Endothelial cell of umbilical vein (primary cell): ENCODE measurements at regions not wholly inside any gene's neighbourhood (a gene's known extent, or its start where the extent isn't known, plus 50 kb on each side); places are given as distances from the start of the nearest gene placed in this dataset.

Experiments used
- BruUV-seq: library from RNA; stranded (reverse); fragments of 400-500 nt; replicated peaks from 2 replicates; lab custom pipeline; 2021; lab: Mats Ljungman, UMichigan
- CTCF ChIA-PET: fragments of 300-600, 350-600 bp; sonication (Branson Sonifier 250); formaldehyde crosslinking; loops from one replicate; lab custom pipeline; 2021; ENCODE audit warnings: antibody characterized with exemption, inconsistent platforms; lab: Charles Lee
- POLR2A ChIA-PET: fragments of 300-600, 350-600 bp; sonication (Branson Sonifier 250); formaldehyde crosslinking; loops from one replicate; lab custom pipeline; 2021; ENCODE audit warnings: antibody characterized with exemption, inconsistent platforms; lab: Charles Lee
- DNase-seq: peaks from one replicate; pipeline ENCODE4 v3.0.0-alpha.2; 2011; ENCODE audit warnings: low read depth, low spot score
- FAIRE-seq: peaks from 2 replicates; lab custom pipeline; 2011; peaks lifted over from hg19 to GRCh38; lab: Jason Lieb, UNC
- H2AFZ ChIP-seq: 2 replicates; pipeline ENCODE4 v1.6.0; 2012; ENCODE audit warnings: low read depth, low read length, control low read depth, inconsistent platforms
- H3K27ac ChIP-seq: 2 replicates; pipeline ENCODE4 v1.5.1; 2011; ENCODE audit warnings: low read depth, mild to moderate bottlenecking, control low read depth, low read length, moderate library complexity; ENCODE audit not compliant: insufficient read depth
- H3K27me3 ChIP-seq, 2 experiments: 2 replicates each; pipeline versions ENCODE4 v1.6.0 to v1.6.1; 2011; ENCODE audit warnings: low read length in 2 of 2, mixed read lengths in 1 of 2; ENCODE audit not compliant: control insufficient read depth in 2 of 2, insufficient read depth in 2 of 2
- H3K36me3 ChIP-seq, 2 experiments: 2 replicates in 1 of 2; 3 replicates in 1 of 2; pipeline ENCODE4 v1.5.1; 2011; ENCODE audit warnings: low read length in 2 of 2, mild to moderate bottlenecking in 1 of 2, moderate library complexity in 1 of 2; ENCODE audit not compliant: control insufficient read depth in 2 of 2, insufficient read depth in 2 of 2; ENCODE audit errors: extremely low read depth in 1 of 2
- H3K4me1 ChIP-seq: 3 replicates; pipeline ENCODE4 v1.5.1; 2011; ENCODE audit warnings: mild to moderate bottlenecking, low read length; ENCODE audit not compliant: control insufficient read depth, insufficient read depth; ENCODE audit errors: extremely low read depth
- H3K4me2 ChIP-seq: 2 replicates; pipeline ENCODE4 v1.6.1; 2011; ENCODE audit warnings: low read length, control low read depth, mixed read lengths; ENCODE audit not compliant: insufficient read depth
- H3K4me3 ChIP-seq, 3 experiments: fragments of 200-600 bp in 1 of 3; sonication (generic), shearing (Covaris generic) in 1 of 3; replicated peaks in 1 of 3; 2 replicates each; pipeline ENCODE4 v1.5.1; 2011 to 2016; ENCODE audit warnings: control low read depth in 3 of 3, low read length in 3 of 3, mild to moderate bottlenecking in 2 of 3, inconsistent platforms in 1 of 3, low read depth in 1 of 3, moderate library complexity in 1 of 3; ENCODE audit not compliant: insufficient read depth in 1 of 3
- H3K79me2 ChIP-seq: 2 replicates; pipeline ENCODE4 v1.6.0; 2012; ENCODE audit warnings: low read length, inconsistent platforms; ENCODE audit not compliant: control insufficient read depth, insufficient read depth
- H3K9ac ChIP-seq: replicated peaks from 2 replicates; pipeline ENCODE3; 2011; ENCODE audit warnings: low read length, control low read depth; ENCODE audit not compliant: insufficient read depth; ENCODE audit errors: extremely low read depth
- H3K9me1 ChIP-seq: replicated peaks from 3 replicates; pipeline ENCODE4 v1.6.0; 2011; ENCODE audit warnings: mild to moderate bottlenecking, low read length; ENCODE audit not compliant: control insufficient read depth, insufficient read depth; ENCODE audit errors: extremely low read depth
- H3K9me3 ChIP-seq: replicated peaks from 2 replicates; pipeline ENCODE4 v1.5.1; 2012; ENCODE audit warnings: low read length, inconsistent platforms; ENCODE audit not compliant: control insufficient read depth, insufficient read depth
- H4K20me1 ChIP-seq: replicated peaks from 2 replicates; pipeline ENCODE3; 2011; ENCODE audit warnings: mild to moderate bottlenecking, low read length; ENCODE audit not compliant: control insufficient read depth, insufficient read depth; ENCODE audit errors: extremely low read depth
- EZH2 ChIP-seq: IDR thresholded peaks from 2 replicates; pipeline ENCODE4 v1.6.1; 2012; ENCODE audit warnings: borderline replicate concordance, low read depth, mild to moderate bottlenecking, moderate library complexity, low read length, inconsistent platforms; ENCODE audit not compliant: severe bottlenecking
- FOS ChIP-seq: IDR thresholded peaks from 2 replicates; pipeline ENCODE4 v1.6.1; 2011; ENCODE audit warnings: mild to moderate bottlenecking, low read length, moderate library complexity, borderline replicate concordance; ENCODE audit not compliant: insufficient read depth
- GATA2 ChIP-seq: IDR thresholded peaks from 2 replicates; pipeline ENCODE4 v1.7.0; 2011; ENCODE audit warnings: low read depth, mild to moderate bottlenecking, moderate library complexity, mixed read lengths, low read length; ENCODE audit not compliant: insufficient read length, insufficient read depth
- JUN ChIP-seq: IDR thresholded peaks from 2 replicates; pipeline ENCODE4 v1.6.1; 2011; ENCODE audit warnings: borderline replicate concordance, low read depth; ENCODE audit not compliant: insufficient read length, insufficient read depth
- MYC ChIP-seq: IDR thresholded peaks from one replicate; pipeline ENCODE4 v1.6.1; 2011; ENCODE audit warnings: mild to moderate bottlenecking, low read depth, low read length
- POLR2A ChIP-seq: IDR thresholded peaks from 2 replicates; pipeline ENCODE4 v1.6.1; 2012; ENCODE audit warnings: low read depth, mild to moderate bottlenecking, control low read depth, low read length
- POLR2AphosphoS5 ChIP-seq: IDR thresholded peaks from 2 replicates; pipeline ENCODE4 v1.6.1; 2012; ENCODE audit warnings: low read depth, mild to moderate bottlenecking, control low read depth, low read length, moderate library complexity; ENCODE audit not compliant: insufficient read depth
- dilution Hi-C: fragments of 300-500 bp; cut with MboI; formaldehyde crosslinking; loops from one replicate; pipeline ENCODE4 v1.15.0; 2019; ENCODE audit warnings: low sequenced_read_pairs; ENCODE audit not compliant: extremely low pct_ligation_motif_present
- intact Hi-C: fragments of 100-400 bp; cut with micrococcal nuclease; formaldehyde crosslinking; loops from one replicate; pipeline ENCODE4 v1.10.0; 2022
- TF ChIP-seq, protein P1 (sequence below): IDR thresholded peaks from 2 replicates; pipeline ENCODE4 v1.6.1; 2011; ENCODE audit not compliant: insufficient read depth, insufficient read length
- TF ChIP-seq, protein P2 (sequence below), 2 donors: IDR thresholded peaks; 1 replicate in 1 of 2; 2 replicates in 1 of 2; pipeline ENCODE4 v1.5.1; 2011; ENCODE audit warnings: low read length in 2 of 2, mild to moderate bottlenecking in 2 of 2, moderate library complexity in 2 of 2, control low read depth in 1 of 2, inconsistent platforms in 1 of 2, low read depth in 1 of 2; ENCODE audit not compliant: insufficient read depth in 1 of 2; ENCODE audit errors: extremely low read depth in 1 of 2

GRCh38 chr1:80915491-80915890 lies 885.2 kb upstream of the ADGRL2 start:
- no peaks in the 10 kb centered on the region for H3K79me2 ChIP-seq
- dilution Hi-C loops, result no loop called here
- intact Hi-C loops, result no loop called here
- H2AFZ ChIP-seq, result no peak overlapping the region
- no TSS peak for BruUV-seq
- H3K27me3 ChIP-seq, result no peaks in the 10 kb centered on the region
- CTCF ChIA-PET, result no interaction called here
- DNase-seq, result no peak
- no peaks in the 10 kb centered on the region for H3K4me1 ChIP-seq
- H3K36me3 ChIP-seq, result no peaks in the 10 kb centered on the region
- H3K9ac ChIP-seq, result no peak overlapping the region
- H3K9me3 ChIP-seq, result no peaks in the 10 kb centered on the region
- POLR2A ChIA-PET, result no interaction called here
- TF ChIP-seq POLR2AphosphoS5, result no peak
- no peak for TF ChIP-seq GATA2
- H3K9me1 ChIP-seq, result no peaks in the 10 kb centered on the region
- no peak overlapping the region for H3K4me3 ChIP-seq
- H3K4me2 ChIP-seq, result no peak overlapping the region
- FAIRE-seq, result no peak
- H4K20me1 ChIP-seq, result no peaks in the 10 kb centered on the region
- no peak overlapping the region for H3K27ac ChIP-seq

DNA sequence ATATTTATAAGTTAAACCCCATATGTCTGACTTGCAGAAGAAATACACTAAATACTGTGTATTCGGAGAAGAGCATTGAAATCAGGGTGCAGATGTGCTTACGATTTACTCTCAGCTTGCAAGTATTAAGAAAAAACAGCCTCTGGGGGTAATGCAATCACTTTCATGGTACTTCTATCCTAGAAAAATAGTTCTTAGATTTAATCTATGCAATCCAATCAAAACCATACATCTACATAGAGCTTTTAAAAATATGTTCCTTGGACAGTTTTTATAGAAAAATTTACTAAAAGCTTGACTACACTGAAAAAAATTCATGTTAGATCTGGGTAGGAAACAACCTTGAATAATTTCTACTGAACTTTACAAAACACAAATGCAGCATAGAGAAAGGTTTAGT lies 890.3 kb upstream of the ADGRL2 start:
- Histone ChIP-seq H3K9me3 (no peaks in the 10 kb centered on the region), H3K4me1 (no peaks in the 10 kb centered on the region), H3K4me2 (no peak overlapping the region), H3K36me3 (no peaks in the 10 kb centered on the region), H3K4me3 (no peak overlapping the region), H3K9ac (no peak overlapping the region), H4K20me1 (no peaks in the 10 kb centered on the region), H3K27ac (no peak overlapping the region), H2AFZ (no peak overlapping the region), H3K79me2 (no peaks in the 10 kb centered on the region), H3K27me3 (no peaks in the 10 kb centered on the region), H3K9me1 (no peaks in the 10 kb centered on the region)
- TF ChIP-seq POLR2A (no peak), MYC (no peak), EZH2 (no peak), JUN (no peak), POLR2AphosphoS5 (no peak), GATA2 (no peak), FOS (no peak)
- TF ChIP-seq, protein P1, sequence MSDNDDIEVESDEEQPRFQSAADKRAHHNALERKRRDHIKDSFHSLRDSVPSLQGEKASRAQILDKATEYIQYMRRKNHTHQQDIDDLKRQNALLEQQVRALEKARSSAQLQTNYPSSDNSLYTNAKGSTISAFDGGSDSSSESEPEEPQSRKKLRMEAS, result no peak
- TF ChIP-seq, protein P2, sequence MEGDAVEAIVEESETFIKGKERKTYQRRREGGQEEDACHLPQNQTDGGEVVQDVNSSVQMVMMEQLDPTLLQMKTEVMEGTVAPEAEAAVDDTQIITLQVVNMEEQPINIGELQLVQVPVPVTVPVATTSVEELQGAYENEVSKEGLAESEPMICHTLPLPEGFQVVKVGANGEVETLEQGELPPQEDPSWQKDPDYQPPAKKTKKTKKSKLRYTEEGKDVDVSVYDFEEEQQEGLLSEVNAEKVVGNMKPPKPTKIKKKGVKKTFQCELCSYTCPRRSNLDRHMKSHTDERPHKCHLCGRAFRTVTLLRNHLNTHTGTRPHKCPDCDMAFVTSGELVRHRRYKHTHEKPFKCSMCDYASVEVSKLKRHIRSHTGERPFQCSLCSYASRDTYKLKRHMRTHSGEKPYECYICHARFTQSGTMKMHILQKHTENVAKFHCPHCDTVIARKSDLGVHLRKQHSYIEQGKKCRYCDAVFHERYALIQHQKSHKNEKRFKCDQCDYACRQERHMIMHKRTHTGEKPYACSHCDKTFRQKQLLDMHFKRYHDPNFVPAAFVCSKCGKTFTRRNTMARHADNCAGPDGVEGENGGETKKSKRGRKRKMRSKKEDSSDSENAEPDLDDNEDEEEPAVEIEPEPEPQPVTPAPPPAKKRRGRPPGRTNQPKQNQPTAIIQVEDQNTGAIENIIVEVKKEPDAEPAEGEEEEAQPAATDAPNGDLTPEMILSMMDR (IDR thresholded peaks at IDR 0.05; ENCODE audit: extremely low read depth in 1 of 2, insufficient read depth in 1 of 2, low read depth in 1 of 2, low read length in 2 of 2), result no peak
- ChIA-PET CTCF (interaction anchor here (1.8 kb wide), 1 partner anchor 15 kb away, joined by 4 read pairs; no protein-coding TSS in a partner anchor), POLR2A (no interaction called here)
- intact Hi-C loops, result no loop called here
- no peak for DNase-seq
- dilution Hi-C loops, result no loop called here
- FAIRE-seq, result no peak
- BruUV-seq, result no TSS peak
